GM21576 (cell line): ENCODE measurements at regions not wholly inside any gene's neighbourhood (a gene's known extent, or its start where the extent isn't known, plus 50 kb on each side); places are given as distances from the start of the nearest gene placed in this dataset.

Source experiments
- ATAC-seq: cut with Tn5 transposase; IDR thresholded peaks from one replicate; pipeline ENCODE4 v1.9.1; 2021; ENCODE audit warnings: mild to moderate bottlenecking, moderate library complexity; ENCODE audit not compliant: unreplicated experiment

DNA sequence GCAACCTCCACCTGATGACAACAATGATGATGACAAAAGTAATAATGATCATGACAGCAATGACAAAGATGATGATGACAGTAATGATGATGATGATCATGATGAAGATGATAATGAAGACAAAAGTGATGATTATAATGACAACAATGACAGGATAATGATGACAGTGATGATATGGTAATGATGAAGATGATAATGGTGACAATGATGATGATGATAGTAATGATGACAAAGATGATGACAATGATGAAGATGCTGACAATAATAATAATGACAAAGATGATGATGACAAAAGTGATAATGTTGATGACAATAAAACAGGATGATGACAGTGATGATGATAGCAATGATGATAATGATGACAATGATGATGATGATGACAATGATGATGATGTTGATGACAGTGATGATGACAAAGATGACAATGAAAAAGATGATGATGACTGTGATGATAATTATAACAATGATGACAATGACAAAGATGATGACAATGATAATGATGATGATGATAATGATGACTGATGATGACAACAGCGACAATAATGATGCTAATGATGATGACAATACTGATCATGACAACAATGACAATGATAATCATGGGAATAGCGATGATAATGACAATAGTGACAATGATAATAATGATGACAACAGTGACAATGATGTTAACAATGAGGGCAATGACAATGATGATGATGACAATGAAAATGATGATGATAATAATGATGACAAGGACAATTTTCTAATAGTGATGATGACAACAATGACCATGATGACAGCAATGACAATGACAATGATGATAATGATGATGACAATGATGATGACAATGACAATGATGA is 1106.5 kb upstream of the AUTS2 start:
- no peak for ATAC-seq

DNA sequence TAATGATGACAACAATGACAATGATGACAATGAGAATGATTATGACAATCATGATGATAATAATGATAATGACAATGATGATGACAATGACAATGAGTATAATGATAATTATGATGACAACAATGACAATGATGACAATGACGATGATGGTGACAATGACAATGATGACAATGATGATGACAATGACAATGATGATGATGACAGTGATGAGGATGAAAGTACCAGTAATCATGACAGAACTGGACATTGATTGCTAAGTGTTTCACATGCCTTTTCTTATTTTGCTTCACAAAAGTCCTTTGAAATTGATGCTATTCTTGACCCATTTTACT is 1106.0 kb upstream of the AUTS2 start:
- no peak for ATAC-seq

DNA sequence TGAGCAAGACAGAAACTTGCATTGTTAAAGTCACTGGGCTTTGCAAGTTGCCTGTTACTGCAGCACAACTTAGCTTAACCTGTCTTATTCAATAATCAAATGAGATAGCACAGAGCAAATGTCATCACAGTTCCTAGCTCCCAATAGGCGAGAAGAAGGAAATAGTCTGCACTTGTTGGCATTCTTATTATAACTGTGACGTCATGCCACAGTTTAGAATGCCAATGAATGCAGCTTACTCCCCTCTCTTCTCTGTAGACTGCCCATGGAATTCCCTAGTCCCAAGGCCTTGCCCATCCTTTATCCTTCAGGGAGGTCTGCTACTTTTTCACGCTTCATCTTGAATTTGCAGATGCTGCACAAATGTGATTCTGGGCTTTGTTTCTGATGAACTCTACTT is 1094.9 kb upstream of the AUTS2 start:
- no peak for ATAC-seq

DNA sequence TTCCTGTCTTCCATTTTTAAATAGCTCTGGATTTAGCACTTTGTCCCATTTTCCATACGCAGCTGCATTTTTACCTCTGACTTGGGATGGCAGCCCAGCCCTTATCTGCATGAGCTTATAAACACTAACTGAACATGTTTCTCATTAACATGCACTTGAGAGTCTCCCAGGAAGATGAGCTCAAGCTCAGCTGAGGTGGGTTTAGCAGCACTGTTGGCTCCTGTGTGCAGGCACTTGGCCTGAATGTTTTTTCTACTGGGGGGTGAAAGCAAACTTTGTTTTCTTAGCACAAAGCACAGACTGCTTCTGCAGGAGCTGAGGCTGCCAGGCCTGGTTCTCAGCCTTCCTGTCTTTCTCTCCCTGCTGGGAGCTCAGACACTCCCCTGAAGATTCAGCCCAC is 1093.6 kb upstream of the AUTS2 start:
- no peak for ATAC-seq

DNA sequence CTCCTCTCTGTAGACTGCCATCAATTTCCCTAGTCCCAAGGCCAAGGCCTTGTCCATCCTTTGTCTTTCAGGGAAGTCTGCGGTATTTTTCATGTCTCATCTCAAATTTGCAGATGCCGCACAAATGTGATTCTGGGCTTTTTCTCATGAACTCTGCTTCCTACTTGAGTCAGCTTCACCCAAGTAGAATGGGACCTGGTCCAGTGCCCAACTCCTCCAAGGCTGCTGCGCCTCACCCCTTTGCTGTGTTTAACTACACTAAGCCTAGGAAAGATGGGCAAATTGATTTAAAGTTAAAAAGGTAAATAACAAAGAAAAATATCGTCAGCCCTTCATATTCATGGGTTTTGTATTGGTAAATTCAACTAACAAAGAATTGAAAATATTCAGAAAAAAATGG is 1092.6 kb upstream of the AUTS2 start:
- ATAC-seq: no peak

DNA sequence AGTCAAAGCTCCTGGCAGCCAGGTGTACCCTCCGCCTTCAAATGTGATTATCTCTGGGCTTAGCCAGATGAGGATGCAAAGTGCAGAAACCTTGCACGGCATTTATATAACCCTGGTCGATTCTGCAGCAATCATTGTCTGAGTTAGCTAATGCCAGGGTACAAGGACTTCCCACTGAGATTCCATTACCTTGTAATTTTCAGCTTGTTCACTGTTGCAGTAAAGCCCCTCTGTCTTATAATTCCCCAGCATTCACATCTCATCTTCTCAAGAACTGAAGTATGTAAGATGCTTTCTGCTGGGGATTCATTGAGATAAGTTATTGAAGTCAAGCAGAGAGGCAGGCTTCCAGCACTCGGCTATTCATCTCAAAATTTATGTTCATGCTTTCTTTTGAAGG is 1090.6 kb upstream of the AUTS2 start:
- ATAC-seq: no peak

DNA sequence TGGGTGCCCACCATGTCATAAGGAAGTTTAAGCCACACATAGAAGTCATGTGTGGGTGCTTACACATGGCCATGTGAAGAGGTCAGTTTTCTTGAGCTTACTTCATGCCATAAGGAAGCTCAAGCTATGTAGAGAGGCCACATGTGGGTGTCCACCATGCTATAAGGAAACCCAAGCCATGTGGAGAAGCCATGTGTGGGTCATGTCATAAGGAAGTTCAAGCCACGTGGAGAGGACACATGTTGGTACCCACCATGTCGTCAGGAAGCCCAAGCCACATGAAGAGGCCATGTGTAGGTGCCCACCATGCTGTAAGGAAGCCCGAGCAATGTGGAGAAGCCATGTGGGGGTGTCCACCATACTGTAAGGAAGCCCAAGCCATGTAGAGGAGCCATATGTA is 1089.2 kb upstream of the AUTS2 start:
- ATAC-seq: no peak

DNA sequence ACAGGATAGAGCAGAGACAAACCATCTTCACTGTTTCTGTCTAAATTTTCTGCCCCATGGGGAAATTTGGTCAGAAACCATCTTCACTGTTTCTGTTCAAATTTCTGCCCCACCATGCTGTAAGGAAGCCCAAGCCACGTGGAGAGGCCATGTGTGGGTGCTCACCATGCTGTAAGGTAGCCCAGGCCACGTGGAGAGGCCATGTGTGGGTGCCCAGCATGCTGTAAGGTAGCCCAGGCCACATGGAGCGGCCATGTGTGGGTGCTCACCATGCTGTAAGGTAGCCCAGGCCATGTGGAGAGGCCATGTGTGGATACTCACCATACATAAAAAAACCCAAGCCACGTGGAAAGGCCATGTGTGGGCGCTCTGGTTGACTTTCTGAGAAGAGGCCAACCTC is 1088.7 kb upstream of the AUTS2 start:
- ATAC-seq: no peak

DNA sequence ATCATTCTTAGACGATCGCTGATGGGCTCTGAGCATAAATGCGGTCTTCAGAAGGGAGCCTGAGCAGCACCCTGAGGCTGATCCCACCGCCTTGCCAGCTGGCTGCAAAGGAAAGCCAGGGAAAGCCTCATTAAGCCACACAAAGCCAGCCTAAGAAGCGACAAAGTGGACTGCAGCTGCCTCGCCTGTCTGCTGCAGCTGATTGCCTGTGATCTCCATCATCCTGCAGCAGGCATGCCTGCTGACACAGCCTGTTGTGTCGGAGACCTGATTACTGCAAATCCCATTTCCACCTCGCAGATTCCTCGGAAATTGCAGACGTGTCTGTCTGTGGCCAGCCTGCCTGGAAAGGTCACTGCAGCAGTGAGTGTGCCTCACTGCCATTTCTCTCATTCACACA is 1087.0 kb upstream of the AUTS2 start:
- ATAC-seq: no peak

DNA sequence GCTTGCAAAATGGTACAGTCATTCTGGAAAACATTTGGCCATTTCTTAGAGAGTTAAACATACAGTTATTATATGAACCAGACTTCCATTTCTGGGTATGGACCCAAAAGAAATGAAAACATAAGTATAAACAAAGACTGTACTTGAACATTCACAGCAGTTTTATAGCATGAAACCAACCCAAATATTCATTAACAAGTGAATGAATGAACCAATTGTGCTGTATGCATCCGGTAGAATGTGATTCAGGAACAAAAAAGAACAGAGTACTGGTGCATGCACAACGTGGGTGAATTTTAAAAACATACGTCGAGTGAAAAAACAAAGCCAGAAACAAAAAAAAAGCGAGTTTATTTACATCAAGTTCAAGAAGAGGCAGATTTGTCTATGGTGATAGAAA is 1085.8 kb upstream of the AUTS2 start:
- no peak for ATAC-seq

DNA sequence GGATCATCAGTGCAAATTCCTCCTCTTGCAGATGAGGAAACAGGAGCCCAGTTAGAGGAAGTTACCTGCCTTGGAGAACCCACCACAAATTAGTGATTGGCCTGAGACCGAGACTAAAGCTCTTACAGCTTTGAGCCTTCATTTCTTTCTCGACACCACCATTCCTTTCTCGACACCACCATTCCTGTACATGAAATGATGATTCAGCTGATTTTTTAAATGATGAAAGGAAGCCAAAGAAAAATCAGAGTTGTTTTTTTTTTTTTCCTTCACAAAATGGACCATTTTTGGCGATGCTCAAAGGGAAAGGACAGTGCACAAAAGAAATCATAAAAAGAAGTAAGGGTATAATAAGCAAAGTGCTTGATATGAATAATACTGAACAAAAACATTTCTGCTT is 1080.2 kb upstream of the AUTS2 start:
- no peak for ATAC-seq

DNA sequence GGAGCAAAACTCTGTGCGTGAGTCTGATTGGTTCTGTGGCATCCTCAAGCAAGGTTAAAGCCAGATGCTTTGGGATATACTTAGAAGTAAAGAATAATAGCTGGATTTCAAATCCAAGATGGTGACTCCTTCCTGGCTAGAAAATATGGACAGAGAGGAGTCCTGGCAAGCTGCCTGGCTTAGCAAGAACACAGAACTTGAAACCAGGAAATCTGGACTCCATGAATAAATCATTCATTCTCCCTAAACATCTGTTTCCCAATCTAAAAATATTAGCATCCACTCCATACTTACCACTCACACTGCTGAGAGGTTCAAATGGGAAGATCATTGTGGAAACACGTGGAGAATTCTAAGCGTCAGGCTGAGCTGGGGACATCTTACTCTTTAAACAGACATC is 1074.1 kb upstream of the AUTS2 start:
- ATAC-seq: no peak

DNA sequence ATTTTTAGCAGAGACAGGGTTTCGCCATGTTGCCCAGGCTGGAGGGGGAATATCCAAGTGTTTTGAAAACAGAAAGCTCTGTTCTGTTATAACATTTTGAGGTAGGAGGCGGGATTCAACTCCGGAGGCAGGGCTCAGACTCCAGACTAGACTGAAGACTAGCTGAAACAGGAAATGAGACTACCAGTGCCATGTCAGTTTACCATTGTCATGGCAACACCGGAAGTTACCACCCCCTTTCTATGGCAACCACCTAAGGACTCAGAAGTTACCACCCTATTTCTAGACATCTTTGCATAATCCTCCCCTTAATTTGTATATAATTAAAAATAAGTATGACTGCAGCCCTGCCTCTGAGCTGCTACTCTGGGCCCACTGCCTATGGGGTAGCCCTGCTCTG is 1069.1 kb upstream of the AUTS2 start:
- no peak for ATAC-seq

DNA sequence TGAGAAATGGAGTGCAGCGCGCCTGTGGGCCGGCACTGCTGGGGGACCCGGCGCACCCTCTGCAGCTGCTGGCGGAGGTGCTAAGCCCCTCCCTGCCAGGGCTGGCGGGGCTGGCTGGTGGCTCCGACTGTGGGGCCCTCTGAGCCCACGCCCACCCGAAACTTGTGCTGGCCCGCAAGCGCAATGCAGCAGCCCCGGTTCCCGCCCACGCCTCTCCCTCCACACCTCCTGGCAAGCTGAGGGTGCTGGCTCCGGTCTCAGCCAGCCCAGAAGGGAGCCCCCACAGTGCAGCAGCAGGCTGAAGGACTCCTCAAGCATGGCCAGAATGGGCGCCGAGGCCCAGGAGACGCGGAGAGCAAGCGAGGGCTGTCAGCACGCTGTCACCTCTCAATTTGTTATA is 1063.0 kb upstream of the AUTS2 start:
- ATAC-seq: no peak

DNA sequence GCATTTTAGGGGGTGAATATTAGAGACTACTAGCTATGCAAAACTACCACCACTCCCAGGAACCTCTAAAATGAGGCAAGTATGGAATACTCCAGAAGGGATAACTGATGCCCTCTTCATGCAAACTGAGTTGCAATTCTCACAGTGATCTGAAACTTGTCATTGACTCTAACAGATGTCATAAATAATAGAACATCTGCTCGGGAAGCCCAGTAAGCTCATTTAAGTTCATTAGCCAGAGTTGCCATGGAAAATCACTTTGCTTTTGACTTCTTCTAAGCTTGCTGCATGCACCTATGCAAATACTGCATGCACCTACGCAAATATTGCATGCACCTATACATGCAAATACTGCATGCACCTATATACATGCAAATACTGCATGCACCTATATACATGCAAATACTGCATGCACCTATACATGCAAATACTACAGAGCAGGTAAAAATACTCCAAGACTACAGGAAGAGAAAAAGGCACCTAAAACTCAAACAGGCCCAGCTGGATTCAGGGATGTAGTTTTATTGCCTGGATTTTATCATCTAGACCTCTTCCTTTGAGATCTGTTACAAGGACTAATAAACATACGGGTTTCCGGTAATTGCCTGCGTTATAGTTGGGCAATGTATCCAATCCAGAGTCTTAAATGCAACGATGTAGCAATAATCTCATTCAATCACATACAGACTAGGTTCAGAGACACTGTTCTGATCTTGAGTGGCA is 1061.1 kb upstream of the AUTS2 start:
- ATAC-seq: no peak

DNA sequence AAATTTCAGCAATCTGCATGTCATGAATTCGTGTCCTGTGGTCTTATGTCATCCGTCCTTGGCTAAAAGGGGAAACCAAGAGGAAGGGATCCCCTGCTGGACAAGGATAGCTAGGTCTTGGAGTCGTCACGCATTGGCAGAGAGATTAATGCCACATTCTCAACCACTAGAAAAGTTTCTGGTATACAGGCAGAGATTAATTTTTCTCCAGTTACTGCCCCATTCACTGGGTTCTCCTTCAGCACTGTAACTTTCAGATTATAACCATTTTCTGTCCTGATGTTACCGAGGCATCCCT is 1060.6 kb upstream of the AUTS2 start:
- no peak for ATAC-seq

DNA sequence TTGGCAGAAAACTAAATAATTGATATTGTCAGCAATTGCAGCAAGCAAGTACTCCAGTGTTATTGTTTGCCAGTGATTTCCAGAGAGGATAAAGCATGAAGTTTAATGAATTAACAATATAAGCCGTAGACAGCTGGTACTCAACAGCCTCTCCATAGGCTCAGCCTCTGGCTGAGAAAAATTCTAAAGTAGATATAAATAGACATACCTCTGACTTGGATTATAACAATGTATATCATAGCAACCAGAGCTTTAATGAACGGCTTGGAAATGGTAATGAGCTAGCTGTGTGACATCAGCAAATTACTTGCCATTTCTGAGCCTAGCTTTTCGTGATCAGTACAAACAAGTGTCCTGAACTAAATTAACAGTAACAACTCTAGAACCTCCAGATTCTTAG is 1055.4 kb upstream of the AUTS2 start:
- no peak for ATAC-seq

DNA sequence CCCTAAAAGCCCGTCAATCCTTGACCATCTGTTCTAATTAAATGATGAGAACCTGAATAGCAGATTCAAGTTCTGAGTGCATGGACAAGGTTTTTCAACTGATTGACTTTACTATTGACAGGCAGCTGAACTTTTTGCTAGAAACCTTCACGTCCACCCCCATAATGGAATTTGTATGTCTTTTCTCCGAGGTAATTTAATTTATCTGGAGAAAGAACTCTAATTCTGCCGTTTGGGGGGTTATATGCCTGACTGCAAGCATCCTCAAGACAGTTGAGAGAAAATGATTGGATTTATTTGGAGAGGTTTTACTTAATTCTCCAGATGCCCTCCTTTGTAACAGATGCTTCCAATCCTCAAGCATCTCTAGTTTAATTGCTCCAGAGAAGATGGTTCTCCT is 1053.4 kb upstream of the AUTS2 start:
- no peak for ATAC-seq

DNA sequence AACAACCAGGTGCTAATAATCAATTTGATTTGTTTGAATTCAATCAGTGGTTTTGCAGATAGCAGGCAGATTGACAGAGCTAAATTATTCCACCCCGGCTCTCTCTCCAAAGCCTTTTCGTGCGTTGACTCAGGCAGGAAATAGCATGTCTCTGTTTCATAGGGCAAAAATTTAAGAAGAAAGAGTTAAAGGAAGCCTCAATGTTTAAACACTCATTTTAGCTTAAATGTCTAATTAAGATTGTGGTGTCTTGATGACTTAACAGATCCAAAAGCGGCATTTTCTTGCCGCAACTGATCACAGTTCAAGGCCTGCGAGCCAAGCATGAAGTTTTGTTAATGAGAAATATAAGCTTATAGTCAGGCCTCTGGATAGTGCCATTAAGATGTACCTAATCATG is 1051.1 kb upstream of the AUTS2 start:
- ATAC-seq: no peak

DNA sequence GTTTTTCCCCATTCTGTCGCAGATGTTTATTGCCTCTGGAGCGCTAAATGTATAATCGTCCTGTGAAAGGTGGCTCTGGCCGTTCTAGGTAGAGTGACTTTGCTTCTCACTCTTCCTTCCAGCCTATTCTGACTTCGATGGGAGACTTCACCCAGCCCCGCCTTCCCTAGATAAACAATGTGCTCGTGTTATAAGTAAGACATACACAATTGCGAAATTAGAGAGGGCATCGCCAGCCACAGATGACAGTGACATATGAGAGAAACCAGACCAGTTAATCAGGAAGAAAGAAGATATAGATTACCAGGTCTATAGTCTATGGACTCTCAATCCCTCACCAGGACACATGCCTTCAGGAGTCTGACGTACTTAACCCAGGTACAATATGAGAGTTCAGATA is 1050.5 kb upstream of the AUTS2 start:
- no peak for ATAC-seq

DNA sequence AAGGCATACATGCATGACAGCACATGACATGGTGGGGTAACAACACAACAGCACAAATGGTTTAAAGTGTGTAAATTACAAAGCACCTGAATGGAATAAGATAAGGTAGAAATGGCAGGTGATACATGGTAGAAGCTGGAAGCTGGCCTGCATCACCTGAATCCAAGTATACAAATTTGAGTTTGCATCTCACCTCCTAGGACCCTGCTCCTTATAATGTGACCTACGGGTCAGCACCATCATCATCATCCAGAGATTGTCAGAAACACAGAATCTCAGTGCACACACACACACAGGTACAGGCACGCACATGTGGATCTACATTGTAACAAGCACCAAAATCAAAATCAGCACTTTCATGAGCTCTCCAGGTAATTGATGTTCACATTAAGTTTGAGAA is 1048.2 kb upstream of the AUTS2 start:
- ATAC-seq: no peak

DNA sequence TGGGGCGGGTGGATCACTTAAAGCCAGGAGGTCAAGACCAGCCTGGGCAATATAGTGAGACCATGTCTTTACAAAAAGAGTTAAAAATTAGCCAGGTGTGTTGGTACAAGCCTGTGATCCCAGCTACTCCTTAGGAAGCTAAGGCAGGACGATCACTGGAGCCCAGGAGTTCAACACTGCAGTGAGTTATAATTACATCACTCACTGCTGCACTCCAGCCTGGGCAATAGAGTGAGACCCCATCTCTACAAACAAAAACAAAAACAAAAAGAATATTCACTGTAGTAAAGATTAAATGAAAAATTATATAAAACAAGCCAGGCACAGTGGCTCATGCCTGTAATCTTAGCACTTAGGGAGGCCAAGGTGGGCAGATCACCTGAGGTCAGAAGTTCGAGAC is 1047.6 kb upstream of the AUTS2 start:
- ATAC-seq: no peak

DNA sequence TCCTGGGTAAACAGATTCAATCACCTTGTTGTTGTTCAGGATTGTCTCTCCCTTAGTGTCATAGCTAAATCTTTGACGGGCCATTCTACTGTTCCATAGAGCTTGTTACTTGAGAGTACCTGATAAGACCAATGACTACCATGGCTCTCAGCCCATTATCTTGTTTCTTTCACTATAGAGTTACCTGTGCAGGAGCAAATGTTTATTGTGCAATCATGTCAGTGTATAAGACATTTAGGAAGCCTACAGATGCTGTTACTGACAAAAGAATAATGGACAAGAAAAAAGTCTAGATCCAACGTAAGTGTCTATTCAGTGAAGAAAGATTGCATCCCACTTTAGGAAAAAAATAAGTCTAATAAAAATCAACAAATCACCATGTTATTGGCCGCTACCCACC is 1041.7 kb upstream of the AUTS2 start:
- no peak for ATAC-seq
